Nephron (organoid): ENCODE measurements at regions not wholly inside any gene's neighbourhood (a gene's known extent, or its start where the extent isn't known, plus 50 kb on each side); places are given as distances from the start of the nearest gene placed in this dataset.

ENCODE experiments used
- H3K27ac Mint-ChIP-seq, 3 experiments: 2 replicates each; pipeline ENCODE4 v1.8.0; 2020; ENCODE audit warnings: mixed read lengths in 3 of 3, mild to moderate bottlenecking in 2 of 3, moderate library complexity in 1 of 3
- H3K27me3 Mint-ChIP-seq: 2 replicates; pipeline ENCODE4 v1.8.0; 2021; ENCODE audit warnings: low read depth, mild to moderate bottlenecking, moderate library complexity, mixed read lengths
- H3K36me3 Mint-ChIP-seq: 2 replicates; pipeline ENCODE4 v1.8.0; 2020; ENCODE audit warnings: low read depth, mixed read lengths
- H3K4me1 Mint-ChIP-seq: 2 replicates; pipeline ENCODE4 v1.8.0; 2020; ENCODE audit warnings: mixed read lengths
- H3K4me3 Mint-ChIP-seq, 3 experiments: 2 replicates each; pipeline ENCODE4 v1.8.0; 2020; ENCODE audit warnings: mild to moderate bottlenecking in 3 of 3, mixed read lengths in 3 of 3, moderate library complexity in 2 of 3
- H3K9me3 Mint-ChIP-seq: 2 replicates; pipeline ENCODE4 v1.8.0; 2020; ENCODE audit warnings: mixed read lengths
- CTCF ChIP-seq, 3 experiments: fragments of 200-600 bp; sonication (generic); IDR thresholded peaks; one replicate each; pipeline ENCODE4 v1.5.0; 2021; ENCODE audit warnings: antibody characterized with exemption in 3 of 3; ENCODE audit not compliant: unreplicated experiment in 3 of 3

- Mint-ChIP-seq H3K9me3 (no peaks in the 10 kb centered on the region), H3K36me3 (no peaks in the 10 kb centered on the region), H3K27me3 (no peaks in the 10 kb centered on the region), H3K27ac (no peak overlapping the region), H3K4me1 (no peaks in the 10 kb centered on the region), H3K4me3 (no peak overlapping the region)
- TF ChIP-seq CTCF (IDR thresholded peaks at IDR 0.05; ENCODE audit: unreplicated experiment in 3 of 3), result no peak
Observed at GRCh38 chr5:155772009-155772662, 554.8 kb upstream of the SGCD start.

- Mint-ChIP-seq H3K27me3 (no peaks in the 10 kb centered on the region), H3K4me3 (no peak overlapping the region), H3K9me3 (no peaks in the 10 kb centered on the region), H3K4me1 (no peaks in the 10 kb centered on the region), H3K36me3 (no peaks in the 10 kb centered on the region), H3K27ac (no peak overlapping the region)
- no peak for TF ChIP-seq CTCF (IDR thresholded peaks at IDR 0.05; ENCODE audit: unreplicated experiment in 3 of 3)
Observed at GRCh38 chr5:155773680-155774079, 553.3 kb upstream of the SGCD start.

GRCh38 chr5:155780260-155780659 lies 546.7 kb upstream of the SGCD start:
- H3K4me3 Mint-ChIP-seq, result no peak overlapping the region
- H3K4me1 Mint-ChIP-seq, result no peaks in the 10 kb centered on the region
- H3K27me3 Mint-ChIP-seq, result no peaks in the 10 kb centered on the region
- H3K9me3 Mint-ChIP-seq, result peaks cover 2% of the 10 kb centered on the region
- no peak for TF ChIP-seq CTCF (IDR thresholded peaks at IDR 0.05; ENCODE audit: unreplicated experiment in 3 of 3)
- H3K27ac Mint-ChIP-seq, result no peak overlapping the region
- no peaks in the 10 kb centered on the region for H3K36me3 Mint-ChIP-seq

GRCh38 chr5:155783246-155783645 lies 543.7 kb upstream of the SGCD start:
- no peak overlapping the region for H3K4me3 Mint-ChIP-seq
- no peaks in the 10 kb centered on the region for H3K36me3 Mint-ChIP-seq
- no peak overlapping the region for H3K27ac Mint-ChIP-seq
- H3K4me1 Mint-ChIP-seq, result no peaks in the 10 kb centered on the region
- H3K9me3 Mint-ChIP-seq, result peaks cover 2% of the 10 kb centered on the region
- no peaks in the 10 kb centered on the region for H3K27me3 Mint-ChIP-seq
- TF ChIP-seq CTCF (IDR thresholded peaks at IDR 0.05; ENCODE audit: unreplicated experiment in 3 of 3), result no peak

DNA sequence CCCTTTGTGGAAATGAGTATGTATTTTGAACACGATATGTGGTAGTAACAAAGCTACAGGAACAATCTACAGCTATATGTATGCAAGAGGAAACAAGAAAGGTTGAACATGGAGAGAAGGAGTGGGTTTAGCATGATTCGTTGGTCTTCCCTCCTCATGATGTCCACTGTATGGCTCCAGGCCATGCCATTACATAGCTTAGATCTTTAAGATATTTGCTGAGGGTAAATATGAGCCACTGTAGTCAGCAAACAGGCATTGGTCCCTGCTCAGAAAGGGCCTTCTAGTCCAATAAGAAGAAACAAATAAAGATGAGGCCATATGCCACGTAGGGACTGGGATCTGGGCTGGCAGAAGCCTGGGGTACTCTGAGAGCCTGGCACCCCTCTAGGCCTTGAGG lies 543.2 kb upstream of the SGCD start:
- H3K27me3 Mint-ChIP-seq, result no peaks in the 10 kb centered on the region
- no peaks in the 10 kb centered on the region for H3K4me1 Mint-ChIP-seq
- H3K27ac Mint-ChIP-seq, result no peak overlapping the region
- peaks cover 5% of the 10 kb centered on the region for H3K9me3 Mint-ChIP-seq
- H3K4me3 Mint-ChIP-seq, result no peak overlapping the region
- H3K36me3 Mint-ChIP-seq, result no peaks in the 10 kb centered on the region
- TF ChIP-seq CTCF (IDR thresholded peaks at IDR 0.05; ENCODE audit: unreplicated experiment in 3 of 3), result no peak

- H3K27me3 Mint-ChIP-seq, result no peaks in the 10 kb centered on the region
- no peaks in the 10 kb centered on the region for H3K4me1 Mint-ChIP-seq
- H3K9me3 Mint-ChIP-seq, result peaks cover 5% of the 10 kb centered on the region
- no peak overlapping the region for H3K4me3 Mint-ChIP-seq
- H3K27ac Mint-ChIP-seq, result no peak overlapping the region
- no peaks in the 10 kb centered on the region for H3K36me3 Mint-ChIP-seq
- no peak for TF ChIP-seq CTCF (IDR thresholded peaks at IDR 0.05; ENCODE audit: unreplicated experiment in 3 of 3)
Observed at GRCh38 chr5:155786108-155786507, 540.9 kb upstream of the SGCD start.
